AG04449 (cell line): ENCODE measurements at regions not wholly inside any gene's neighbourhood (a gene's known extent, or its start where the extent isn't known, plus 50 kb on each side); places are given as distances from the start of the nearest gene placed in this dataset.

ENCODE experiments used
- CTCF ChIA-PET: fragments of 350-600 bp; formaldehyde crosslinking; extraction: SDS; loops from one replicate; lab custom pipeline; 2021; ENCODE audit warnings: antibody characterized with exemption; lab: Yijun Ruan, JAX
- POLR2A ChIA-PET: fragments of 400-600, 350-600 bp; formaldehyde crosslinking; extraction: SDS; loops from one replicate; lab custom pipeline; 2020; ENCODE audit warnings: antibody characterized with exemption, inconsistent platforms; lab: Yijun Ruan, JAX
- DNase-seq: peaks from one replicate; pipeline ENCODE4 v3.0.0-alpha.2; 2010; ENCODE audit warnings: low read depth, low spot score
- H3K4me3 ChIP-seq: 2 replicates; pipeline ENCODE4 v1.5.1; 2011; ENCODE audit warnings: low read depth, mild to moderate bottlenecking, control low read depth, low read length
- TF ChIP-seq, protein P1 (sequence below): IDR thresholded peaks from one replicate; pipeline ENCODE4 v1.5.1; 2011; ENCODE audit warnings: mild to moderate bottlenecking, moderate library complexity, low read length, control low read depth, inconsistent platforms; ENCODE audit not compliant: insufficient read depth; ENCODE audit errors: missing control alignments

DNA sequence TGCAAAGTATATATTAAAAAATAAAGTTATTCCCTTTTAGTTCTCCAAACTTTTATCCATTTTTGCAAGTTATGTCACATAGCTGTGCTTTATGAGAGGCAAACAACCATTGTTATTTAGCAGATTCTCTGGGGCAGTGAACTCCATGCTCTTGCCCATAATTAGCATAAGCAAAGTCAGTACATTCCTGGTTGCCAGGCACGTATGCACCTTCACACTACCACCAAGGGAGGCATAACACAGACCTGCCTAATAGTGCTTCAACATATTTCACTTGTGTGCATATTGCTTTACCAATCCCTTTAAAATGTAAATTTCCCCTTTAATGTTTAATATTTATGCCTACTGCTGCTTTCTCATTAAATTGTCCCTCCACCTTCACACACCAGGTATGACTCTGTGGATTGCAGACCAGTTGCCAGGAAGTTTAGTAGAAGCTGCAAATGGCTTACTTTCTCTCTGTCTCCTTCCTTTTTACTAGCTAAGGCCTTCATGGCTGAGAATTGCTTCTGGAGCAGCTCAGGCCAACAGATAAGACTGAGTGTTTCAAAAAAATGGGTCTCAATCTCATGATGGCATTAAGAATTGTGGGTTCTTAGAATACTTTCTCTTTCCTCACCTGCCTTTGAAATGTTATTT is 388.2 kb downstream of the PRR16 start:
- no peak for DNase-seq
- ChIA-PET POLR2A (no interaction called here), CTCF (no interaction called here)
- TF ChIP-seq, protein P1, sequence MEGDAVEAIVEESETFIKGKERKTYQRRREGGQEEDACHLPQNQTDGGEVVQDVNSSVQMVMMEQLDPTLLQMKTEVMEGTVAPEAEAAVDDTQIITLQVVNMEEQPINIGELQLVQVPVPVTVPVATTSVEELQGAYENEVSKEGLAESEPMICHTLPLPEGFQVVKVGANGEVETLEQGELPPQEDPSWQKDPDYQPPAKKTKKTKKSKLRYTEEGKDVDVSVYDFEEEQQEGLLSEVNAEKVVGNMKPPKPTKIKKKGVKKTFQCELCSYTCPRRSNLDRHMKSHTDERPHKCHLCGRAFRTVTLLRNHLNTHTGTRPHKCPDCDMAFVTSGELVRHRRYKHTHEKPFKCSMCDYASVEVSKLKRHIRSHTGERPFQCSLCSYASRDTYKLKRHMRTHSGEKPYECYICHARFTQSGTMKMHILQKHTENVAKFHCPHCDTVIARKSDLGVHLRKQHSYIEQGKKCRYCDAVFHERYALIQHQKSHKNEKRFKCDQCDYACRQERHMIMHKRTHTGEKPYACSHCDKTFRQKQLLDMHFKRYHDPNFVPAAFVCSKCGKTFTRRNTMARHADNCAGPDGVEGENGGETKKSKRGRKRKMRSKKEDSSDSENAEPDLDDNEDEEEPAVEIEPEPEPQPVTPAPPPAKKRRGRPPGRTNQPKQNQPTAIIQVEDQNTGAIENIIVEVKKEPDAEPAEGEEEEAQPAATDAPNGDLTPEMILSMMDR, result no peak
- no peak overlapping the region for H3K4me3 ChIP-seq

DNA sequence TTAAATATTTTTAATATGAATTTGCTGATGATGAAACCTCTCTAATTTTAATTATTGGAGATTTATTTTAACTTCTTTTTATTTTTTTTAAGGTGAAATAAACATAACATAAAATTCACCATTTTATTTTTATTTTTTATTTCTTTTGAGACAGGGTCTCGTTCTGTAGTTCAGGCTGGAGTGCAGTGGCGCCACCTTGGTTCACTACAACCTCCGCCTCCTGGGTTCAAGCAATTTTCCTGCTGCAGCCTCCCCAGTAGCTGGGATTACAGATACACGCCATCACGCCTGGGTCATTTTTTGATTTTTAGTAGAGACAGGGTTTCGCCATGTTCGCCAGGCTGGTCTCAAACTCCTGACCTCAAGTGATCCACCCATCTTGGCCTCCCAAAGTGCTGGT is 402.9 kb downstream of the PRR16 start:
- no peak for DNase-seq
- TF ChIP-seq, protein P1, result no peak
- H3K4me3 ChIP-seq, result no peak overlapping the region
- ChIA-PET CTCF (no interaction called here), POLR2A (no interaction called here)

DNA sequence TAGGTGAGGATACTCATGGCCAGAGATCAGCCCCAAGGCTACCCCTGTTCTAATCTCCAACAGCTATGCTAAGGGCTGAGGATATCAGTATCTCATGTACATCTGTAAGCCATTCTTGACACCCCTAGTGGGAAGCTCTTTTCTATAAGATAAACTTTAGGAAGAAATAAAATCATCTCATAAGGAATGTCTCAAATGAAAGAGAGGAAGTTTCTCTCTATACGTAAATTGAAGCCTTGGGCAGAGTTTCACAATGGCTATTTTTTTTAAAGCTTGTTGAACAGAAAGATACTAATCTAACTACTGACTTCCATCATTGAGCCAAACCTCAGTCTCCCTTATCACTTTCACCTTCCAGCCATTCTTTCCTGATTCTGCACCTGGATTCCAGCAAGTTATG is 405.7 kb downstream of the PRR16 start:
- ChIA-PET CTCF (no interaction called here), POLR2A (no interaction called here)
- TF ChIP-seq, protein P1, result no peak
- DNase-seq, result no peak
- H3K4me3 ChIP-seq, result no peak overlapping the region

DNA sequence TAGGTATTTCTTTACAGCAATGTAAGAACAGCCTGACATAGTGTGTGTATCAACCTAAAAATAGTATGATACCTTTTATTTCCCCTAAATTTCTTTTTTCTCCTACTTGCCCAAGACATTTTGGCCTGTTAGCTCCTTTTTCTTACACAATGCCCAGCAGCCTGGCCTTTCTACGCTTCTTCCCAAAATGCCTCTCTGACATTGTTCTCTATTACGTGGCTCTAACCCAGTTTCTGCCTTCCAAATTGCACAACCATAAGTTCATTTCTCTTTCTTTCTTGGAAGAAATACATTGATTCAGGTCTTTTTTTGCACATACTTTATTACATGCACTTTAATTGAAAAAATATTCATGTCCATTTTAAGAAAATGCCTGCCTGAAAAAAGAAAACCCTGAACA is 408.2 kb downstream of the PRR16 start:
- CTCF ChIA-PET, result no interaction called here
- POLR2A ChIA-PET, result no interaction called here
- no peak overlapping the region for H3K4me3 ChIP-seq
- TF ChIP-seq, protein P1, result no peak
- no peak for DNase-seq

DNA sequence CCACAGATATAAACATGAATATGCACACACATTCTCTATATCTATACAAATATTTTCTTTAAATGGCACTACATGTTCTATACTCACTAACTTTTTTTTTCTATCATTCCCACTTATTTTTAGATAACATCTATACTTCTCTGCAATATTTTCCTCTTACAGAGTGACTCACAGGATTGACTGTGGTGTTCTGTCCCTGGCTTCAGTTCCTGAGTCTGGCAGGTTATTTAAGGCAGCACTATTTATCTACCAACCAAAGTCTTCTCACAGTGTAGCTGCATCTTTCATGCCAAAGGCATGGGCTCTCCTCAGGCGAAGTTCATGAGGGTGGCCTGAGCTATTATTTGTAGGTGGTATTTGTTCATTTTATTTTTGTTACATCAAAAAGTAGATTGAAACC is 409.0 kb downstream of the PRR16 start:
- CTCF ChIA-PET, result no interaction called here
- TF ChIP-seq, protein P1, result no peak
- POLR2A ChIA-PET, result no interaction called here
- DNase-seq, result no peak
- H3K4me3 ChIP-seq, result no peak overlapping the region

DNA sequence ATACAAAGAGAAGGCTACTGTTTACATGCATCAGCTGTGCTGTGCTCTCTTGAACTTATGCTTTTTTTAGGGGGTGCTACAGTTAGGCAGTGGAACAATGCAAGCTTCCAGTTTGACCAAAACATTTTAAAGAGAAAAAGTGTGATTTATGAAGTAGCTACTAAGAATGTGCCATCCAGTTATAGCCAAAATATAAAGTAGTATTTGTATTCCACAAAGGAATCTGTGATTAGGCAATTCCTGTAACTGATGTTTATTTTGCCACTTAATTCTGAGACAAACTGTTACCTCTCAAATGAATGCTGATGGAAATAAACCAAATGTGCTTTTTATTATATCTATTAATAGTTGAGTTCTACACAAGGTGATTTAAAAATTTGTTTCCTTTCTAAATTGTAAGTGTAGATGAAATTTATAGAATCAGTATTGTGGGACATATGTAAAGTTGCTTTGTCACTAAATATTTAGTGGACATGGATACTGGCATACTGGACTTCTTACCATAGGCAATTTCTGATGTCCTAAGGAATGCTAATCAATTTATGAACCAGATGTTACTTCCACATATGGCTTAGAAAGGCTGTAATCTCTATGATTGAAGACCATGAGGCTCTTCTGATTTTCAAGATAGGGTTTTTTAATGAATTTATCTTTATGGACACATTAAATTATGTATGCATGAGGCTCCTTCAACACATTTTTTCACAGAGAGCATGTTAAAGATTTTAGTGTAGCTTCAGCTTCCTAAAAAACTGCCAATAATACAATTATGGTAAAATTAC is 410.2 kb downstream of the PRR16 start:
- DNase-seq, result no peak
- TF ChIP-seq, protein P1, result no peak
- H3K4me3 ChIP-seq, result no peak overlapping the region
- ChIA-PET POLR2A (no interaction called here), CTCF (no interaction called here)
